Tibial nerve (tissue), 4 donors: ENCODE measurements at regions not wholly inside any gene's neighbourhood (a gene's known extent, or its start where the extent isn't known, plus 50 kb on each side); places are given as distances from the start of the nearest gene placed in this dataset.

Experiments
- DNase-seq, 2 donors: peaks; one replicate each; pipeline ENCODE4 v3.0.0-alpha.2; 2019; ENCODE audit warnings: low spot score in 2 of 2
- H3K27ac ChIP-seq, 4 donors: fragments of 200-600 bp; sonication (generic) in 3 of 4; one replicate each; pipeline ENCODE4 v1.5.1; 2017 to 2019; ENCODE audit warnings: mild to moderate bottlenecking in 1 of 4
- H3K27me3 ChIP-seq, 2 donors: fragments of 200-600 bp; sonication (generic) in 1 of 2; one replicate each; pipeline versions ENCODE4 v1.5.1 to v1.6.0; 2017 to 2019
- H3K36me3 ChIP-seq, 3 donors: fragments of 200-600 bp; sonication (generic); one replicate each; pipeline ENCODE4 v1.5.1; 2018 to 2019
- H3K4me1 ChIP-seq, 4 donors: fragments of 200-600 bp; sonication (generic) in 3 of 4; one replicate each; pipeline ENCODE4 v1.5.1; 2017 to 2019
- H3K4me3 ChIP-seq, 4 donors: fragments of 200-600 bp; sonication (generic) in 3 of 4; one replicate each; pipeline ENCODE4 v1.5.1; 2017 to 2019; ENCODE audit warnings: mild to moderate bottlenecking in 1 of 4, moderate library complexity in 1 of 4
- H3K9me3 ChIP-seq, 4 donors: fragments of 200-600 bp; sonication (generic) in 3 of 4; one replicate each; pipeline ENCODE4 v1.5.1; 2017 to 2019
- CTCF ChIP-seq, 5 experiments: fragments of 200-600 bp in 3 of 5; fragments of 450-650 bp in 2 of 5; sonication (generic) in 3 of 5; IDR thresholded peaks; one replicate each; pipeline ENCODE4 v1.5.1; 2016 to 2019; ENCODE audit warnings: antibody characterized with exemption in 5 of 5, mild to moderate bottlenecking in 3 of 5, moderate library complexity in 2 of 5
- EP300 ChIP-seq, 2 donors: sonication (generic); formaldehyde crosslinking; IDR thresholded peaks; one replicate each; pipeline ENCODE4 v1.6.1; 2017; ENCODE audit warnings: antibody characterized with exemption in 2 of 2, mild to moderate bottlenecking in 1 of 2
- POLR2A ChIP-seq, 2 donors: fragments of 450-650 bp; IDR thresholded peaks; one replicate each; pipeline ENCODE4 v1.6.1; 2017; ENCODE audit warnings: antibody characterized with exemption in 2 of 2, mild to moderate bottlenecking in 2 of 2, moderate library complexity in 2 of 2
- WGBS, 2 donors: methylation state at CpG; one replicate each; pipeline ENCODE4 v1.1.5; 2018; 5-methylcytosine and 5-hydroxymethylcytosine counted together

GRCh38 chr15:25987638-25988037, 124.5 kb upstream of the ATP10A start:
- DNase-seq, result no peak
- Histone ChIP-seq H3K4me3 (no peak overlapping the region), H3K4me1 (no peaks in the 10 kb centered on the region), H3K36me3 (no peaks in the 10 kb centered on the region), H3K9me3 (peaks cover 0 to 11% (median 0%) of the 10 kb centered on the region in 4 donors), H3K27me3 (no peaks in the 10 kb centered on the region), H3K27ac (no peak overlapping the region)
- 48 to 52% methylated on average over 4 of the region's 4 CpGs for WGBS, 2 donors
- no peak for TF ChIP-seq POLR2A (IDR thresholded peaks at IDR 0.05)
- no peak for TF ChIP-seq CTCF (IDR thresholded peaks at IDR 0.05)
- TF ChIP-seq EP300 (IDR thresholded peaks at IDR 0.05), result no peak

GRCh38 chr15:25985165-25985564, 122.0 kb upstream of the ATP10A start:
- no peaks in the 10 kb centered on the region for H3K36me3 ChIP-seq
- H3K9me3 ChIP-seq, result peaks cover 0 to 11% (median 0%) of the 10 kb centered on the region in 4 donors
- H3K4me1 ChIP-seq, result no peaks in the 10 kb centered on the region
- H3K27me3 ChIP-seq, result no peaks in the 10 kb centered on the region
- H3K27ac ChIP-seq, result no peak overlapping the region
- WGBS, 2 donors, result 16 to 23% methylated on average over 4 of the region's 4 CpGs
- no peak overlapping the region for H3K4me3 ChIP-seq
- no peak for DNase-seq
- no peak for TF ChIP-seq EP300 (IDR thresholded peaks at IDR 0.05)
- no peak for TF ChIP-seq CTCF (IDR thresholded peaks at IDR 0.05)
- TF ChIP-seq POLR2A (IDR thresholded peaks at IDR 0.05), result no peak

GRCh38 chr15:25982736-25983135, 119.6 kb upstream of the ATP10A start:
- H3K27me3 ChIP-seq, result no peaks in the 10 kb centered on the region
- DNase-seq, result no peak
- no peak overlapping the region for H3K4me3 ChIP-seq
- H3K36me3 ChIP-seq, result no peaks in the 10 kb centered on the region
- no peak overlapping the region for H3K27ac ChIP-seq
- H3K4me1 ChIP-seq, result no peaks in the 10 kb centered on the region
- no peak for TF ChIP-seq EP300 (IDR thresholded peaks at IDR 0.05)
- TF ChIP-seq POLR2A (IDR thresholded peaks at IDR 0.05), result no peak
- 68 to 73% methylated on average over 6 of the region's 6 CpGs for WGBS, 2 donors
- peaks cover 0 to 8% (median 0%) of the 10 kb centered on the region in 4 donors for H3K9me3 ChIP-seq

GRCh38 chr15:25981114-25981513, 118.0 kb upstream of the ATP10A start:
- no peak for DNase-seq
- Histone ChIP-seq H3K4me3 (no peak overlapping the region), H3K36me3 (no peaks in the 10 kb centered on the region), H3K9me3 (peaks cover 0 to 11% (median 0%) of the 10 kb centered on the region in 4 donors), H3K4me1 (no peaks in the 10 kb centered on the region), H3K27ac (no peak overlapping the region), H3K27me3 (no peaks in the 10 kb centered on the region)
- no peak for TF ChIP-seq EP300 (IDR thresholded peaks at IDR 0.05)
- no peak for TF ChIP-seq CTCF (IDR thresholded peaks at IDR 0.05)
- TF ChIP-seq POLR2A (IDR thresholded peaks at IDR 0.05), result no peak
- 70 to 74% methylated on average over 3 of the region's 3 CpGs for WGBS, 2 donors

- H3K4me1 ChIP-seq, result no peaks in the 10 kb centered on the region
- no peak overlapping the region for H3K27ac ChIP-seq
- no peak for DNase-seq
- H3K27me3 ChIP-seq, result no peaks in the 10 kb centered on the region
- H3K36me3 ChIP-seq, result no peaks in the 10 kb centered on the region
- 45 to 57% methylated on average over 4 of the region's 4 CpGs for WGBS, 2 donors
- TF ChIP-seq POLR2A (IDR thresholded peaks at IDR 0.05), result no peak
- TF ChIP-seq CTCF (IDR thresholded peaks at IDR 0.05), result no peak
- no peak for TF ChIP-seq EP300 (IDR thresholded peaks at IDR 0.05)
- no peak overlapping the region for H3K4me3 ChIP-seq
- peaks cover 0 to 2% (median 0%) of the 10 kb centered on the region in 4 donors for H3K9me3 ChIP-seq
Observed at GRCh38 chr15:25972141-25972675, 109.1 kb upstream of the ATP10A start.

- no peaks in the 10 kb centered on the region for H3K9me3 ChIP-seq
- no peaks in the 10 kb centered on the region for H3K27me3 ChIP-seq
- DNase-seq, result no peak
- H3K4me3 ChIP-seq, result no peak overlapping the region
- TF ChIP-seq CTCF (IDR thresholded peaks at IDR 0.05) (no peak), POLR2A (IDR thresholded peaks at IDR 0.05) (no peak), EP300 (IDR thresholded peaks at IDR 0.05) (no peak)
- no peaks in the 10 kb centered on the region for H3K36me3 ChIP-seq
- no peak overlapping the region for H3K27ac ChIP-seq
- WGBS, 2 donors, result 28 to 48% methylated on average over 6 of the region's 6 CpGs
- no peaks in the 10 kb centered on the region for H3K4me1 ChIP-seq
Observed at GRCh38 chr15:25971053-25971452, 107.9 kb upstream of the ATP10A start.
